ENCODE measurements at regions not wholly inside any gene's neighbourhood (a gene's known extent, or its start where the extent isn't known, plus 50 kb on each side); places are given as distances from the start of the nearest gene placed in this dataset.
"Not testable (repeated sequence)": the region's sequence is repeated elsewhere in the genome, so short reads cannot be mapped to it uniquely, and the experiment has no call there.

DNA sequence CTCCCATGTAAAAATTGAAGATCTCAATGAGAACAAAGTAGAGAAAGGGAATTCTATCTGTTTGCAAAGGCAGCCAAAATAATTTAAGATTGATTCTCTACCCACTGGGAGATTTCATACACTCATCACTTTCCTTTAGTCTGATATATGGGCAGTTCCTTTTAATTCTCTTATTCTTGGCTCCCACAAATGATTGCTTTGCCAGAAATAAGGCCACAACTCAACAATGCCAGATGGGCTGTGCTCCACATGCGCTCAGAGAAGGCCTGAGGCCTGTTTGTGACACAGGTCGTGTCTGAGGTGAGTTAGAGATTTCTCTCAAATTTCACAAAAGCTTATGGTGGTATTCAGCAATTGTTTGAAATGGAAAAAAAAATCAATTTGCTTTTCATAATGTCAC lies 501.9 kb upstream of the SEMA3D start:
- DNase-seq (ENCODE audit: low read depth in 4 of 4, low spot score in 2 of 4), result no peak

DNA sequence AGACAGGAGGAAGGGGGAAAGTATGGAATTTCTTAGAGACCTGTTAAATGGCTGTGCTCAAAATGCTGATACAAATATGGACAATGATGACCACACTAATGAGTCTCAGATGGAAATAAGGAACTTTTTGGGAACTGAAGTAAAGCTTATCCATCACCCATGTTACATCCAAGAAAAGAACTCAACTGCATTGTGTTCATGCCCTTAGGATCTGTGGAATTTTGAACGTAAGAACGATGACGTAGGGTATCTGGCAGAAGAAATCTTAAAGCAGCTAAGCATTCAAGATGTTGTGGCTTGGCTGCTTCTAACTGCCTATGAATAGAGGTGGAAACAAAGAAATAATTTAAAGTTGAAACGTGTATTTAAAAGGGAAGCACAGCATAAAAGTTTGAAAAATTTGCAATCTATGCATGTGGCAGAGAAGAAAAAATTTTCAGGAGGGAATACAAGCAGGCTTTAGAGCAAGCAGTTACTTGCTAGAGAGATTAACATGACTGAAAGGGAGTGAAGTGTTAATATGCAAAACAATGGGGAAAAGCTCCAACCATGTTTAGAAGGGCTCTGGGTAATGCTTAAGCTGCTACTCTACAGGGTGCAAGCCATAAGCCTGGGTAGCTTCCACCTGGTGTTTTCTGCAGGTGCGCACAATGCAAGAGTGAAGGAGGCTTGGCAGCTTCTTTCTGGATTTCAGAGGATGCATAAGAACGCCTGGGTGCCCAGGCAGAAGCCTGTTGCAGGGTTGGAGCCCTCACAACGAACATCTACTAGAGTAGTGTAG lies 499.7 kb upstream of the SEMA3D start:
- DNase-seq (ENCODE audit: low read depth in 4 of 4, low spot score in 2 of 4), result no peak

DNA sequence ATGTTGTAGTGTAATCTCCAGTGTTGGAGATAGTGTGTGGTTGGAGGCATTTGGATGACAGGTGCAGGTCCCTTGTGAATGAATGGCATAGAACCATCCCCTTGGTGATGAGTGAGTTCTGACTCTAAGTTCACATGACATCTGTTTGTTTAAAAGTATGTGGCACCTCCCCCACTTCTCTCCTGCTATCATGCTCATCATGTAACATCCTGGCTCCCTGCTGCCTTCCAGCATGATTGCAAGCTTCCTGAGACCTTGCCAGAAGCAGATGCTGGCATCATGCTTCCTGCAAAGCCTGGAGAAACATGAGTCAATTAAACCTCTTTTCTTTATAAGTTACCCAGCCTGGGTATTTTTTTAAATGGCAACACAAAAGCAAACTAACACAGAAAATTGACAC lies 499.0 kb upstream of the SEMA3D start:
- no peak for DNase-seq (ENCODE audit: low read depth in 4 of 4, low spot score in 2 of 4)

GRCh38 chr7:85682833-85683620 lies 496.2 kb upstream of the SEMA3D start:
- DNase-seq (ENCODE audit: low read depth in 4 of 4, low spot score in 2 of 4), result no peak

- no peak for DNase-seq (ENCODE audit: low read depth in 4 of 4, low spot score in 2 of 4)
These were observed 494.4 kb upstream of the SEMA3D start for GRCh38 chr7:85681241-85681640.

GRCh38 chr7:85675093-85675492 lies 488.2 kb upstream of the SEMA3D start:
- not testable (repeated sequence) for DNase-seq (ENCODE audit: low read depth in 4 of 4, low spot score in 2 of 4)

GRCh38 chr7:85673876-85674275 lies 487.0 kb upstream of the SEMA3D start:
- DNase-seq (ENCODE audit: low read depth in 4 of 4, low spot score in 2 of 4), result no peak

- no peak for DNase-seq (ENCODE audit: low read depth in 4 of 4, low spot score in 2 of 4)
These were observed 482.4 kb upstream of the SEMA3D start for GRCh38 chr7:85669225-85669624.

- DNase-seq (ENCODE audit: low read depth in 4 of 4, low spot score in 2 of 4), result no peak
These were observed 477.5 kb upstream of the SEMA3D start for GRCh38 chr7:85664341-85664740.

GRCh38 chr7:85659364-85659763 lies 472.5 kb upstream of the SEMA3D start:
- no peak for DNase-seq (ENCODE audit: low read depth in 4 of 4, low spot score in 2 of 4)

- DNase-seq (ENCODE audit: low read depth in 4 of 4, low spot score in 2 of 4), result no peak
These were observed 468.4 kb upstream of the SEMA3D start for GRCh38 chr7:85655252-85655651.

GRCh38 chr7:85644272-85644671 lies 457.4 kb upstream of the SEMA3D start:
- DNase-seq (ENCODE audit: low read depth in 4 of 4, low spot score in 2 of 4), result no peak

DNA sequence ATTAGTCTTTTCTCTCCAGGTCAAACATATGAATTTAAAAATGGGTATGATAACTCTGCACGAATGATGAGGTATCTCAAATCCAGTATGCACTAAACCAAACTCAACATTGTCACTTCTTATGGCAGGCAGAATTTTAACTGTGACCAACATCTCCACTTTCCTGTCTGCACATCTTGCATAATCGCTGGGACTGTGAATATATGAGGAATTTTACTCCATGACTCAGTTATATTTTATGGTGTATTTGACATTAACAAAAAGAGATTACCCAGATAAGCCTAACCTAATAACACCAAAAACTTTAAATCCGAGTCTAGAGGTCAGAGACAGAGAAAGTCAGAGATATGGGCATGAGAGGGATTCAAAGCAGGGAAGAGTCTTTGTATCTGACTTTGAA lies 454.5 kb upstream of the SEMA3D start:
- no peak for DNase-seq (ENCODE audit: low read depth in 4 of 4, low spot score in 2 of 4)

DNA sequence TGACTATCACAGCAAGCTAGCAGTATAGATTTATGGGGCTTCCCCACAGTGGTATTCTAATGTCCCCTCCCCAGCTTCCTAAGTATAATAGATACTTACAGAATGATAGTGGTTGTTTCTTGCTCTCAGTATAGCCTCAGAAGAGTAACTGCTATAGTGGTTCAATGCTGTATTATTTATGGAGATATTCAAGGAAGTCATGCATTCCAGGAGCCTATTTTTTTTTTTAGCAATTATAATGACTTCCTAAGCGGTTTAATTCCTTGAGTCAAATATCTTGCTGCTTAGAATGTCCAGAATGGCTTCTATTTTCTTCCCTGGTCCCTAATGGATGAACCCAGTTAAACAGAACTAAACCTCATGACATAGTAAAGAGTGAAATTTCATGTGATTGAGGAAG lies 451.5 kb upstream of the SEMA3D start:
- DNase-seq (ENCODE audit: low read depth in 4 of 4, low spot score in 2 of 4), result no peak

- DNase-seq (ENCODE audit: low read depth in 4 of 4, low spot score in 2 of 4), result no peak
These were observed 448.1 kb upstream of the SEMA3D start for GRCh38 chr7:85634951-85635350.

DNA sequence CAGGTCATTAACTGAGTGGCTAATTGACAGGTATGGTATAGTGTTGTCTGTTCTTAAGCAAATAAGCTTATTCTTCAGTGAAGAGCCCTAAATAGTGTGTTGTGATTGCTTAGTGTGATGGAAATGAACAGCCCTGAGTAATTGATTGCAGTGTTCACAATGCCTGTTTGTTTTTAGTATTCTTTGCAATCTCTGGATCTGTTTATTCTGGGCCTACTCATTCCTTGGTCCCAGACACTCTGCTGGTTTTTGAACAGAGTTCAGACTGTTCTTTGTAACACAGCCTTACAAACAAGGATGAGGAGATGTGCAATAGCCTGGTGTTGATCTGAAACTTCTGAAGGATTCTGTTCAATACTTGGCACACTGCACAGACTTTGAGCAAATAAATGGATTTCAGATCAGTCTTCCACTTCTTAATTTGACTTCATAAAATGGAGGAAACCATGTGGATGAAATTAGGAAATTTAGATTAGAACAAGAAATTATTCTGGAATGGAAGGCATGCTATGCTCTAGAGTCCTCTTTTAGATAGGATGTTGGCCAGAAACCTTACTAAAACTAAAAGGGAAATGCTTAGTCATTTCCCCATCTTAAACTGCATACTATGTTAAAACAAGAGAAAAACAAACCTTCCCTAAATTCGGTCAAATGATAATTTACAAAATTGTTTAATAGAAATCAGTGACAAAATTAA lies 444.2 kb upstream of the SEMA3D start:
- DNase-seq (ENCODE audit: low read depth in 4 of 4, low spot score in 2 of 4), result no peak

DNA sequence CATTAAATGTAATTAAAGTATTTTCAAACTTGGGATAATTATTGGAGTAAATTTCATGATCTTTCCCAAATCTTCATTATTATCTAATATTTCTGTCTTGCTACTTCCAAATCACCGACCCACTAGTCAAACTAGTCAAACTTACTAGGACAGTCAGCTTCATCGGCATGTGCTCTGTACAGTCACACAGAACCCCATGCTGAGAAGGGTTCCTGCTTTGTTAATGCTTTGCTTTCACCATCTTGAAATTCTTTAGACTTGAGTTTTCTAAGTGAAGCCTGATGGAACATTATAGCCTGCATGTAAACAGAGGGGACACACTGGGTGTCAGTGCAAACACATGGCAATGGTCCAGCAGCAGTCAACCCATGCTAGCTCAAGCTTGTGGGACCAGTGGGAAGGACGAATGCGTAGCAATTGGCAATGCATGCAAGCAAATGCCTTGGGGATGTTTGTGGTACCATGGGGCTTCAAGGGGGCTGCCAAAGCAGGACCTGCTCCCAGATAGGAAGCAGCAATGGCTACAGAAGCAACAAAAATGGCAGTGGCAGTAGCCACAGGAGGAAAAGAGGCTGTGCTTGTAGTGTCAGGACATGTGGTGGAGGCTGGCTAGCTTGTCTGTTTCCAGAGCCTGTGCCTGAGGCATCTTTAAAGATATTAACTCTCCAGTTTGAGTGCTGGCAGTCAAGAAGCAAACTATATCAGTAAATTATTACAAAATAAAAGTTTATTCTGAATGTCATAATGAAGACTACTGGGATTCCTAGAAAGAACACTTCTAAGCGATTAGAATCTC lies 441.1 kb upstream of the SEMA3D start:
- DNase-seq (ENCODE audit: low read depth in 4 of 4, low spot score in 2 of 4), result no peak

- no peak for DNase-seq (ENCODE audit: low read depth in 4 of 4, low spot score in 2 of 4)
These were observed 435.2 kb upstream of the SEMA3D start for GRCh38 chr7:85622059-85622458.

DNA sequence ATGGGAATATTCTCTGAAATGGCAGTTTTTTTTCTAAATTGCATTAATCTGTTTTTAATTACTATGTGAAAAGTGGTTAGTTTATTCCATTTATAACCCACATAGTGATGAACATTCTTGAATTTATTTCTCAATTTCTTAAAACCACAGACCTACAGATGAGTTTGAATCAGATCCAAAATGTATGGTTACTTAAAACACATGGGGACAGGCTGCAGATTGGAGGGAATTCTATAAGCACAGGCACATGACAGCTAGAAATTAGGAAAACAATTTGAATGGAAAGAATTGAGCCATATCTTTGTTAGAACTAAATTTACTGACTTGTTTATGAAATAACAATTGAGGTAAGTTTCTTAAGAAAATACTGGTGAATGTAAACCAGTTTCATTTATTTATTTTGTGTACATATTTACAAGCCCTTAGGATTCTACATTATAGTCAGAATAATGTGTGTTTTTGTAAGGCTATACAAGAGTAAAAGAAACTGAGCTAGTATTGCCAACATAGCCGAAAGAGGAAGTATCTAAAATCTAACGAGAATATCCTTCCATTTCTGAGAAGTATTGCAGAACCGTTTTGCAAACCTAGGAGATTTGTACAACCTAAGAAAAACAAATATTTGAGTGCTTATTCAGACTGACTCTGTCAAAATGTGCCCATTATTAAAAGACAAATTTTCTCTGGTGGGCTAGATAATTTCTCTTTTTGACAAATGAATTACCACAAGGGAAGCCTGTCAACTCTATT lies 434.3 kb upstream of the SEMA3D start:
- DNase-seq (ENCODE audit: low read depth in 4 of 4, low spot score in 2 of 4), result no peak

DNA sequence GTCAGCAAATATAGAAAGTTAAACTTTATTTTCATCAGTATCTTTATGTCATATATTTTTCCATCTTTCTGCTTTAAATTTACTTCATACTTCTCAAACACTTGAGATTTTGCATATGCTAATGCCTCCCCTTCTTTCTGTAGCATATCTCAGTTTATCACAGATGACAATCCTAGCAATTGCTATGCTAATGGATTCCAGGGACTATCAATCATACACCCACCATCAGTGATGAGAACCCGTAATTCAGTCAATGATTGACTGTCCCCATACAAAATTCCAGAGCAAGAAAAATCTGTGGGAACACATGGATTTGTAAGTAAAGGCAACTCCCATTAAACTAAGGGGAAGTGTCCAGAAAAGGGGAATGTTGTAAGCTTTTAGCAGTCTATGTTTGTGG lies 432.4 kb upstream of the SEMA3D start:
- DNase-seq (ENCODE audit: low read depth in 4 of 4, low spot score in 2 of 4), result no peak
